ENCODE measurements at regions not wholly inside any gene's neighbourhood (a gene's known extent, or its start where the extent isn't known, plus 50 kb on each side); places are given as distances from the start of the nearest gene placed in this dataset.

GRCh38 chr12:61037792-61038191, 1222.4 kb upstream of the USP15 start:
- H3K79me2 ChIP-seq (ENCODE audit: control insufficient read depth, insufficient read depth, low read length) = no peaks in the 10 kb centered on the region
- H2AFZ ChIP-seq (ENCODE audit: low read depth, low read length) = no peak overlapping the region
- ChIA-PET POLR2A (no interaction called here), CTCF (ENCODE audit: low intra/inter-chr PET ratio) (no interaction called here)
- no TSS peak for BruUV-seq (replicated peaks)
- FAIRE-seq (no peak), DNase-seq (ENCODE audit: extremely low read depth in 1 of 4, low spot score in 3 of 4) (no peak), ATAC-seq (no peak)
- H3K9me3 ChIP-seq (replicated peaks; ENCODE audit: control insufficient read depth, insufficient read depth, low read depth, low read length) = no peaks in the 10 kb centered on the region
- in situ Hi-C loops (cut with MboI) = no loop called here
- no peak overlapping the region for H3K27ac ChIP-seq (ENCODE audit: extremely low read depth, low read depth, low read length)
- intact Hi-C loops (cut with micrococcal nuclease) = no loop called here
- WGBS (ENCODE audit: insufficient coverage, low coverage, missing lambda C conversion rate) = 0% methylated on average over 1 of the region's 1 CpG
- H3K27me3 ChIP-seq (ENCODE audit: control insufficient read depth in 2 of 2, insufficient read depth in 2 of 2, low read length in 2 of 2) = no peaks in the 10 kb centered on the region
- no peak overlapping the region for H3K4me2 ChIP-seq (ENCODE audit: insufficient read depth, low read length)
- H3K9me1 ChIP-seq (ENCODE audit: control insufficient read depth, insufficient read depth, low read length) = no peaks in the 10 kb centered on the region
- no peaks in the 10 kb centered on the region for H3K4me1 ChIP-seq (replicated peaks in 1 of 2; ENCODE audit: control insufficient read depth in 2 of 2, insufficient read depth in 2 of 2, low read length in 2 of 2)
- no peaks in the 10 kb centered on the region for H3K36me3 ChIP-seq (ENCODE audit: control insufficient read depth, insufficient read depth, low read length)
- TF ChIP-seq XRCC5 (IDR thresholded peaks at IDR 0.05; ENCODE audit: low read depth, low read length) = no peak
- no peak for TF ChIP-seq TRIM28 (IDR thresholded peaks at IDR 0.05)
- no peak for TF ChIP-seq ZNF589 (CRISPR knock-in tag; IDR thresholded peaks at IDR 0.05; ENCODE audit: low read depth)
- no peak for TF ChIP-seq ZNF12 (CRISPR knock-in tag; IDR thresholded peaks at IDR 0.05)
- TF ChIP-seq BCOR (IDR thresholded peaks at IDR 0.05) = no peak
- no peak for TF ChIP-seq RBM22 (IDR thresholded peaks at IDR 0.05; ENCODE audit: low read depth, low read length, poor library complexity, severe bottlenecking)
- TF ChIP-seq ZBTB9 (CRISPR knock-in tag; IDR thresholded peaks at IDR 0.05) = no peak
- TF ChIP-seq ZBTB1 (CRISPR knock-in tag; IDR thresholded peaks at IDR 0.05; ENCODE audit: borderline replicate concordance, low read depth) = no peak
- no peak for TF ChIP-seq ETS1 (conservative IDR thresholded peaks at IDR 0.05; ENCODE audit: control insufficient read depth, low read depth, low read length)
- no peak for TF ChIP-seq NFIX (CRISPR knock-in tag; IDR thresholded peaks at IDR 0.05; ENCODE audit: low read depth)
- no peak for TF ChIP-seq ZNF174 (CRISPR knock-in tag; IDR thresholded peaks at IDR 0.05)
- no peak for TF ChIP-seq GTF3C2 (IDR thresholded peaks at IDR 0.05; ENCODE audit: borderline replicate concordance, extremely low read depth, insufficient read length)
- TF ChIP-seq SPI1 (IDR thresholded peaks at IDR 0.05; ENCODE audit: borderline replicate concordance, low read depth, low read length) = no peak
- TF ChIP-seq GTF2A2 (tag; IDR thresholded peaks at IDR 0.05) = no peak
- no peak overlapping the region for H3K9ac ChIP-seq (ENCODE audit: insufficient read depth in 1 of 2, low read depth in 2 of 2, low read length in 2 of 2)
- no peaks in the 10 kb centered on the region for H4K20me1 ChIP-seq (replicated peaks; ENCODE audit: control insufficient read depth, insufficient read depth, low read length)
- no peak overlapping the region for H3K4me3 ChIP-seq

Measured in K562 (cell line).